Calu3 (cell line): ENCODE measurements at regions not wholly inside any gene's neighbourhood (a gene's known extent, or its start where the extent isn't known, plus 50 kb on each side); places are given as distances from the start of the nearest gene placed in this dataset.

Experiments
- BruUV-seq: library from RNA; stranded (reverse); fragments of 400-500 nt; replicated peaks from 2 replicates; lab custom pipeline; 2021; lab: Mats Ljungman, UMichigan
- CTCF ChIA-PET: fragments of 300-600 bp; sonication (Branson Sonifier 250); formaldehyde crosslinking; loops from one replicate; lab custom pipeline; 2022; ENCODE audit warnings: antibody characterized with exemption; lab: Charles Lee
- DNase-seq: peaks from one replicate; pipeline ENCODE4 v3.0.0; 2022
- H3K27ac Mint-ChIP-seq: one replicate; pipeline ENCODE4 v1.8.0; 2022; ENCODE audit warnings: mixed read lengths; ENCODE audit not compliant: unreplicated experiment
- H3K27me3 Mint-ChIP-seq: one replicate; pipeline ENCODE4 v1.8.0; 2022; ENCODE audit warnings: mixed read lengths; ENCODE audit not compliant: unreplicated experiment
- H3K36me3 Mint-ChIP-seq: one replicate; pipeline ENCODE4 v1.8.0; 2022; ENCODE audit warnings: mild to moderate bottlenecking, moderate library complexity, mixed read lengths; ENCODE audit not compliant: insufficient read depth, unreplicated experiment
- H3K4me1 Mint-ChIP-seq: one replicate; pipeline ENCODE4 v1.8.0; 2022; ENCODE audit warnings: mild to moderate bottlenecking, low read depth, mixed read lengths; ENCODE audit not compliant: unreplicated experiment
- H3K4me3 Mint-ChIP-seq: one replicate; pipeline ENCODE4 v1.8.0; 2022; ENCODE audit warnings: mild to moderate bottlenecking, low read depth, moderate library complexity, mixed read lengths; ENCODE audit not compliant: unreplicated experiment
- H3K9me3 Mint-ChIP-seq: one replicate; pipeline ENCODE4 v1.8.0; 2022; ENCODE audit warnings: low read depth, mixed read lengths; ENCODE audit not compliant: unreplicated experiment
- CTCF ChIP-seq: fragments of 200-600 bp; IDR thresholded peaks from one replicate; pipeline ENCODE4 v1.8.0; 2022; ENCODE audit warnings: antibody characterized with exemption; ENCODE audit not compliant: unreplicated experiment
- intact Hi-C: fragments of 100-400 bp; cut with micrococcal nuclease; formaldehyde crosslinking; loops from one replicate; pipeline ENCODE4 v1.10.0; 2022; ENCODE audit not compliant: unreplicated experiment

- no peak overlapping the region for H3K27ac Mint-ChIP-seq
- no peaks in the 10 kb centered on the region for H3K9me3 Mint-ChIP-seq
- BruUV-seq = no TSS peak
- intact Hi-C loops = no loop called here
- no peak for TF ChIP-seq CTCF
- H3K27me3 Mint-ChIP-seq = peaks cover 45% of the 10 kb centered on the region
- DNase-seq = no peak
- no peaks in the 10 kb centered on the region for H3K4me1 Mint-ChIP-seq
- H3K36me3 Mint-ChIP-seq = no peaks in the 10 kb centered on the region
- CTCF ChIA-PET = no interaction called here
- no peak overlapping the region for H3K4me3 Mint-ChIP-seq
These were observed 230.3 kb downstream of the ARHGAP12 start for GRCh38 chr10:31698181-31698830.

GRCh38 chr10:31697271-31698180 is 231.1 kb downstream of the ARHGAP12 start:
- intact Hi-C loops = no loop called here
- no peaks in the 10 kb centered on the region for H3K4me1 Mint-ChIP-seq
- BruUV-seq = no TSS peak
- CTCF ChIA-PET = no interaction called here
- no peaks in the 10 kb centered on the region for H3K9me3 Mint-ChIP-seq
- H3K27ac Mint-ChIP-seq = no peak overlapping the region
- DNase-seq = no peak
- TF ChIP-seq CTCF = no peak
- H3K36me3 Mint-ChIP-seq = no peaks in the 10 kb centered on the region
- no peak overlapping the region for H3K4me3 Mint-ChIP-seq
- peaks cover 41% of the 10 kb centered on the region for H3K27me3 Mint-ChIP-seq

GRCh38 chr10:31694929-31695837 is 233.4 kb downstream of the ARHGAP12 start:
- Mint-ChIP-seq H3K4me1 (no peaks in the 10 kb centered on the region), H3K27me3 (peaks cover 39% of the 10 kb centered on the region), H3K4me3 (no peak overlapping the region), H3K9me3 (no peaks in the 10 kb centered on the region), H3K27ac (no peak overlapping the region), H3K36me3 (no peaks in the 10 kb centered on the region)
- CTCF ChIA-PET = no interaction called here
- TF ChIP-seq CTCF = no peak
- no TSS peak for BruUV-seq
- DNase-seq = no peak
- intact Hi-C loops = no loop called here

GRCh38 chr10:31694126-31694685 is 234.4 kb downstream of the ARHGAP12 start:
- H3K4me1 Mint-ChIP-seq = no peaks in the 10 kb centered on the region
- DNase-seq = no peak
- TF ChIP-seq CTCF = no peak
- no peak overlapping the region for H3K27ac Mint-ChIP-seq
- CTCF ChIA-PET = no interaction called here
- no peaks in the 10 kb centered on the region for H3K36me3 Mint-ChIP-seq
- no peak overlapping the region for H3K4me3 Mint-ChIP-seq
- peaks cover 39% of the 10 kb centered on the region for H3K27me3 Mint-ChIP-seq
- intact Hi-C loops = no loop called here
- no TSS peak for BruUV-seq
- H3K9me3 Mint-ChIP-seq = no peaks in the 10 kb centered on the region
